ENCODE measurements at regions not wholly inside any gene's neighbourhood (a gene's known extent, or its start where the extent isn't known, plus 50 kb on each side); places are given as distances from the start of the nearest gene placed in this dataset.

DNA sequence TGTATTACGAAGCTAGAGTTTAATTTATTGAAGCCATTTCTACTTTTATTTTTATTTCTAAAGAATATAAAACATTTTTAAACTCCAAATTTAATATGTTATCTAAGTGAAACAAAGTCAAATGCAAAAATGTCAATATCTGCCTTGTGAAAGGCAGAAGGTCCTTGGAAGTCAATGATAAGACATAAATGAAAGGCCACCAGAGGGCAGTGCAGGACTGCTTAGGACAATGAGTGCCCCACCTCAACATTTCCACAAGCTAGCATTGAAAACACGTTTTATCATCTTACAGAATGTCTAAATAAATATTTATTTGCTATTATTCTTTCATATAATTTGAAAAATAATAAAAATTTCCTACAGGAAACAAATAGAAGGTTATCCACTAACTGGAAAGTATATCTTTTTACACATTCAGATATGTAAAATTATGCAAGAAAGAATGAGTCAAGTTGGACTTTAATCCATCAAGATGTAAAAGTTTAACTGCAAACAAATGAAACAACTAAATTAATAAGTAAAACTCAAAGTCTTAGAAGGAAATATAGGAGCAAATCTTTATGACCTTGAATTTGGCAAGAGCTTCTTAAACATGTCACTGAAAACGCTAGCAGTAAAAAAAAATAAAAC, 140.1 kb upstream of the FMN2 start:
- H3K27me3 ChIP-seq (ENCODE audit: control insufficient read depth, insufficient read depth, low read length) = no peaks in the 10 kb centered on the region
- no peaks in the 10 kb centered on the region for H3K4me1 ChIP-seq (ENCODE audit: control insufficient read depth, insufficient read depth, low read length)

DNA sequence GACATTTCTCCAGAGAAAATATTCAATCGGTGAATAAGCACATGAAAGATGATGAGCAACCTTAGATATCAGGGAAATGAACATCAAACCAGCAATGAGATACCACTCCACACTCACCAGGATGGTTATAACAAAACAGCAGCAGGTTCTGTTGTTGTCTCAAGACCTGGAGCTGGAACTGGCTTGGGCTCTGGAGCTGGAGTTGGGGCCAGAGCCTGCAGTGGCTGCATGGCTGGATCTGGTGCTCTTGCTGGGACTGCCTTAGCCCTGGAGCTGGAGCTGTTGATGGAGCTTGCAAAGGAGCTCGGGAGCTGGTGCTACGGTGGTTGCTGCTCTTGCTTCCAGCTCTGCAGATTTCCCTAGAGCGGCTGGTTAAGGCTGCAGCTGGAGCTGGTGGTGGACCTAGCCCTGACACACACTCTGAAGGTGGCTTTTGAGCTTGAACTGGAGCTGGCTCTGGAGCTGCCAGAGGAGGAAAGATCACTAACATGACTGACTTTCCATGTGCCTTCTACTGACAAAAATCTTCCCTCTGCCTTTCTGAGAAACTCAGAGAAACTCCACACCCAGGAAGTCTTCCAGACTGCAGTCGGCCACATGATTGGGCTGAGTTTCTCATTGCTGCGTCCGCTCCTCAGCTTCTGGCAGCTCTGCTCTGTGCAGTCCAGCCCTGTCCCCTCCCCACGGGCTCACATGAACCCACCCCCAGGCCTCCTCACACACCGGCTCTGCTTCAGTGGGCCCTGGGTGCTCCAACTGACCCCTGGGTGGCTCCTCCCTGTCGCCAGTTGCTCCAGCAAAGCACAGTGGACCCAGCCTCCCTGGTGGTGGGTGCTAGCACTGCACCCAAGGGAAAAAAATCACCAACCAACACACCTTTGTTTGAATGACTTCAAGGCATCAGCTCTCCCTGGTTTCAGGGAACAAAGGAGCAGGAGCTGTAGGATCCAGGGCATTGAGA, 139.1 kb upstream of the FMN2 start:
- H3K4me1 ChIP-seq (ENCODE audit: control insufficient read depth, insufficient read depth, low read length) = no peaks in the 10 kb centered on the region
- DNase-seq = no peak
- H3K36me3 ChIP-seq (ENCODE audit: control insufficient read depth, insufficient read depth, low read length) = no peaks in the 10 kb centered on the region
- peaks cover under 1% of the 10 kb centered on the region for H3K27me3 ChIP-seq (ENCODE audit: control insufficient read depth, insufficient read depth, low read length)
- no peak overlapping the region for H3K4me3 ChIP-seq (ENCODE audit: low read length)
- H3K9me3 ChIP-seq (replicated peaks; ENCODE audit: control insufficient read depth, low read depth, low read length) = no peaks in the 10 kb centered on the region
- WGBS (ENCODE audit: insufficient coverage) = 69% methylated on average over 7 of the region's 10 CpGs
- H3K27ac ChIP-seq (ENCODE audit: low read length) = no peak overlapping the region

More for the DNA sequence above, 140.1 kb upstream of the FMN2 start:
- Histone ChIP-seq H3K36me3 (ENCODE audit: control insufficient read depth, insufficient read depth, low read length) (no peaks in the 10 kb centered on the region), H3K4me3 (ENCODE audit: low read length) (no peak overlapping the region), H3K27ac (ENCODE audit: low read length) (no peak overlapping the region), H3K9me3 (replicated peaks; ENCODE audit: control insufficient read depth, low read depth, low read length) (no peaks in the 10 kb centered on the region)
- peak; percentile 78 for DNase-seq
- WGBS (ENCODE audit: insufficient coverage) = no CpG with 5 or more reads among the region's 3 CpGs

DNA sequence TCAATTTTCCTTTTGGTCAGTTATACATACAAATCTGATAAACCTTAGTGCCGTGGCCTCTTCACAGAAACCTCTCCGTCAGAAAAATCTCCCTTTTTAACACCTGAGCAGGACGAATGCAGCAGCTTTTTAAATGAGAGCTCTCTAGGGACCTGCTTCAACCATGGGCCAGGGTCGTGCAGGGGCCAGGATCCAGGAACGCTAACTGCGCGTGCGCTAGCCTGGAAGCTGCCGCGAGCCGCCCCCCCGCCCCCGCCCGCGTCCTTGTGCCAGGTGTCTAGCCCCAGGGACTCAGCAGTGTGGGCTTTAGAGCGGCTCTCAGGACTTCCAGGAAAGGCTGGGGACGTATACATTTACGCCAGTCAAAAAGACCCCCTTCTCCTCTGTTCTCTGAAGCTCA, 136.8 kb upstream of the FMN2 start:
- Histone ChIP-seq H3K36me3 (ENCODE audit: control insufficient read depth, insufficient read depth, low read length) (no peaks in the 10 kb centered on the region), H3K27me3 (ENCODE audit: control insufficient read depth, insufficient read depth, low read length) (peaks cover 2% of the 10 kb centered on the region), H3K9me3 (replicated peaks; ENCODE audit: control insufficient read depth, low read depth, low read length) (no peaks in the 10 kb centered on the region), H3K4me3 (ENCODE audit: low read length) (no peak overlapping the region), H3K4me1 (ENCODE audit: control insufficient read depth, insufficient read depth, low read length) (no peaks in the 10 kb centered on the region), H3K27ac (ENCODE audit: low read length) (no peak overlapping the region)
- DNase-seq = no peak
- 64% methylated on average over 14 of the region's 18 CpGs for WGBS (ENCODE audit: insufficient coverage)

DNA sequence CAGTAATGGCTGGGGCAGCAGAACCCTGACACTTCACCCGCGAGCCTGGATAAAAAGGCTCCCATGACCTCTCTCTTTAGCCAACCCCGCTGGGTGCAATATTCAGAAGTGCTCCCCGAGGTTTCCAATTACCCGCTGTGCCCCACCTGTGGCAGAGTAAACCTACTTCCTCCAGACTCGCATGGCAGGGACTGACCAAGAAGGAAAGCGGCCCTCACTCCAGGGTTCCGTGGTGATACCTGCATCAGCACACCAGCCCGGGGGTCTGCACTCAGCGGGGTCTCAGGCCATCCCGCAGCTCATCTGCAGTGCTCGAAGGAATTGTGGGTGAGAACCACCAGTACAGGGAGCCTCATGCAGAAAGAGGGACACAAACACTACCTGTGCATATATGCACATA, 136.3 kb upstream of the FMN2 start:
- DNase-seq = no peak
- Histone ChIP-seq H3K4me1 (ENCODE audit: control insufficient read depth, insufficient read depth, low read length) (no peaks in the 10 kb centered on the region), H3K27ac (ENCODE audit: low read length) (no peak overlapping the region), H3K9me3 (replicated peaks; ENCODE audit: control insufficient read depth, low read depth, low read length) (no peaks in the 10 kb centered on the region), H3K4me3 (ENCODE audit: low read length) (no peak overlapping the region), H3K36me3 (ENCODE audit: control insufficient read depth, insufficient read depth, low read length) (no peaks in the 10 kb centered on the region), H3K27me3 (ENCODE audit: control insufficient read depth, insufficient read depth, low read length) (peaks cover 2% of the 10 kb centered on the region)
- WGBS (ENCODE audit: insufficient coverage) = 82% methylated on average over 6 of the region's 12 CpGs

DNA sequence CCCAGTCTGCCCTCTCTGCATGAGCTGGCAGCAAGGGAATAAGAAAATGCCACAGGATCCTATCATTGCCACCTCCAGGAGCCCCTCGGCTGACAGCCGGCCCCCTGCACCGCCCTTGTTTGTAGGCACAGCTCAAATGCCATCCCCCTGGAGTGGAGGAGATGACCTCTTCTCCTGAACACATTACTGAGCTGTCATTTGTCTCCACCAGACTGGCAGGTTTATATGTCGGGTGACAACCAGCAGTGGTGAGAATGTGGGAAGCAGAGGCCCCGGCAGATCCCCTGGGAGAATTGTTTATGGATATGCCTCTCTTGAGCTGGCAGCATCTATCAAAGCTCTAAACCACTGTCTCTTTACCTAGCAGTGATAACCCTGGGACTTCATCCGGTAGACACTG, 135.4 kb upstream of the FMN2 start:
- Histone ChIP-seq H3K27me3 (ENCODE audit: control insufficient read depth, insufficient read depth, low read length) (peaks cover 2% of the 10 kb centered on the region), H3K27ac (ENCODE audit: low read length) (no peak overlapping the region), H3K4me3 (ENCODE audit: low read length) (no peak overlapping the region), H3K4me1 (ENCODE audit: control insufficient read depth, insufficient read depth, low read length) (no peaks in the 10 kb centered on the region), H3K9me3 (replicated peaks; ENCODE audit: control insufficient read depth, low read depth, low read length) (no peaks in the 10 kb centered on the region), H3K36me3 (ENCODE audit: control insufficient read depth, insufficient read depth, low read length) (no peaks in the 10 kb centered on the region)
- no peak for DNase-seq
- WGBS (ENCODE audit: insufficient coverage) = no CpG with 5 or more reads among the region's 6 CpGs

DNA sequence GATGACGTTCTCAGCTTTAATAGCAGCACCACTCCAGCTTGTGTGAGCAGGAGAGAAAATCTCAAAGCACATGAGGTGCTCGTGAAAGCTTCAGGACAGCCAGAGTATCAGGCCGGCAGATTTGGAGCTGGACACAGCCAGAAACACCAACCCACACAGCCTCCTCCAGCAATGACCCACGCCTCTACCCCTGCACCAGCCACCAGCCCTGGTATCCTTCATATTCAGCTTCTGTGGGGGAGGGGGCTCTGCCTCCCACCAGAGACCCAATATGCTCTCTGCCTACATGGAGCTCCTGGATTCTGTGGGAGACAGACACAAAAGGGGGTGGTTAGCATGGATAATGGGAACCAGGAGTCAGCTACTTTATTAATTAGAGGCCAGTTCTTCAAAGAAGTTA, 133.6 kb upstream of the FMN2 start:
- Histone ChIP-seq H3K4me3 (ENCODE audit: low read length) (no peak overlapping the region), H3K9me3 (replicated peaks; ENCODE audit: control insufficient read depth, low read depth, low read length) (no peaks in the 10 kb centered on the region), H3K36me3 (ENCODE audit: control insufficient read depth, insufficient read depth, low read length) (no peaks in the 10 kb centered on the region), H3K27ac (ENCODE audit: low read length) (no peak overlapping the region), H3K27me3 (ENCODE audit: control insufficient read depth, insufficient read depth, low read length) (peaks cover 2% of the 10 kb centered on the region), H3K4me1 (ENCODE audit: control insufficient read depth, insufficient read depth, low read length) (no peaks in the 10 kb centered on the region)
- WGBS (ENCODE audit: insufficient coverage) = no CpG with 5 or more reads among the region's 4 CpGs
- no peak for DNase-seq

DNA sequence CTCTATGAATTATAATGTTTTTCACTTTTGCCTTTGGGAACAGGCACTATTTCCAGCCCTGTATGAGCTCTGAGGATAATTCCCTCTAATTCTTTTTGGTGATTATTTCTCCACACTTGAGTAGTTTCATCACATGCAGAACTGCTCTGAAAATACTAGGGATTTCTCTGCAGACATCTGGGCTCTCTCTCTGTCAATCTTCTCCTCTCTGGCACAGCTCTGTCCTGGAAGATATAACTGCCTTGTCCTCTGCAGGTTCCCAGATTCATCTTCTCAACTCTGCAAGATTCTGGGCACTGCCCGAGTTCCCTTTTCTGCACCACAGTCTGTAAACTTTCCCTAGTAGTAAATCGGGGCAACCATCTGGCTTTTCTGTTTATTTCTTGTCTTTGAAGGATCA, 131.3 kb upstream of the FMN2 start:
- no CpG with 5 or more reads among the region's 2 CpGs for WGBS (ENCODE audit: insufficient coverage)
- peaks cover 2% of the 10 kb centered on the region for H3K27me3 ChIP-seq (ENCODE audit: control insufficient read depth, insufficient read depth, low read length)
- no peak overlapping the region for H3K27ac ChIP-seq (ENCODE audit: low read length)
- no peaks in the 10 kb centered on the region for H3K9me3 ChIP-seq (replicated peaks; ENCODE audit: control insufficient read depth, low read depth, low read length)
- no peak overlapping the region for H3K4me3 ChIP-seq (ENCODE audit: low read length)
- H3K36me3 ChIP-seq (ENCODE audit: control insufficient read depth, insufficient read depth, low read length) = no peaks in the 10 kb centered on the region
- no peaks in the 10 kb centered on the region for H3K4me1 ChIP-seq (ENCODE audit: control insufficient read depth, insufficient read depth, low read length)
- DNase-seq = no peak

DNA sequence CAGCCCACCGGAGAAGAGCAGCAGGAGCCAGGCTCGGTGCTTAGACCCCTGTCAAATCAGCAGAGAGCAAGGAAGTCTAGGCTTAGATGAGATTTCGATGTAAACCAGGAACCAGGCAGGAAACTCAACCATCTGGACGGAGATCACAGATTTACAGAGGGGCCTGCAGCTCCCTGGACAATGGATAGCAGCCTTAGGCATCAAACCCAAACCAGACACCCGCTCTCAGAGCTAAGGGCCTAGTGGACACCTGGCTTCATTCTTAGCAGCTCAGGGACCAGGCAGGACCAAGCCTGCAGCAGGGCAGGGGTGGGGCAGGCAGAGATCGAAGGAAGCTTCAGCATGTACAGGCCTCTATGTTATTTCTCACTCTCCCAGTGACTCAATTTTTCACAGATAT, 127.8 kb upstream of the FMN2 start:
- Histone ChIP-seq H3K36me3 (ENCODE audit: control insufficient read depth, insufficient read depth, low read length) (no peaks in the 10 kb centered on the region), H3K27me3 (ENCODE audit: control insufficient read depth, insufficient read depth, low read length) (no peaks in the 10 kb centered on the region), H3K27ac (ENCODE audit: low read length) (no peak overlapping the region), H3K9me3 (replicated peaks; ENCODE audit: control insufficient read depth, low read depth, low read length) (no peaks in the 10 kb centered on the region), H3K4me3 (ENCODE audit: low read length) (no peak overlapping the region), H3K4me1 (ENCODE audit: control insufficient read depth, insufficient read depth, low read length) (no peaks in the 10 kb centered on the region)
- WGBS (ENCODE audit: insufficient coverage) = 30% methylated on average over 5 of the region's 6 CpGs
- no peak for DNase-seq

DNA sequence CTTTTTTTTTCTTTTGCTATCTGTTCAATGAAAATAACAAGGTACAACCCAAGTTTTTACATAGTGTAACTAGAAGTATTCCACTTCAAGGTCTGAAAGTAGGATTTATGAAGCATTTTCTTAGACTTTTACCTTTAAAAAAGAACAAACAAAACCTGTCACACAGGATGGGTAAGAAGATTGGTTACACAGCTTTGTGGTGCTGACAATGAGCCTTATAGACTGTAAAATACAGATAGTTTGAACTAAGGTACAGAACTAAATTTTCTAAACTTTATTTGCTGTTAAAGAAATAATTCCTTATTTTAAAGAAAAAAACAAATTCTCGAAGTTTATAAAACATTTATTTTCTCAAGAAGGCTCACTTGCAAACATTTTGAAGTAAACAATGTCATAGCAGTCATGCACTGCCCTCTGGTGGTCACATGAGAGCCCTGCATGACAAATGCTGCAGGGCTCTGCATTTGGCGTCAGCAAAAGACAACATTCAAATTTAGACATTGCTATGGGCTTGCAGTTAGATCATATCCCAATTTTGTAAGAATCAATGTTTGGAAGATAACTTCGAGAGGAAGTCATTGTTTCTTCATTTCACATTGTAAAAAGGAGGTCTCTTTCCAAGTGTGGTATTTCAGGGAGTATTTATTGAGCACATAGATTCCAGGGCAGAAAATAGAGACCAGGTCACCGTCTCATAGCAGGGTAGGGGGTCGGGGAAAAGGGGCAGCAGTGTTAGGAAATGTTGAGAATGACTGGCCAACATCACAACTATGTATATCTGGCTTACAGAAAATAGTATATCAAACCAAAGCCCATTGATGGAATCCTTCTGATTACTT, 115.3 kb upstream of the FMN2 start:
- Histone ChIP-seq H3K36me3 (ENCODE audit: control insufficient read depth, insufficient read depth, low read length) (no peaks in the 10 kb centered on the region), H3K27me3 (ENCODE audit: control insufficient read depth, insufficient read depth, low read length) (no peaks in the 10 kb centered on the region), H3K27ac (ENCODE audit: low read length) (no peak overlapping the region), H3K4me1 (ENCODE audit: control insufficient read depth, insufficient read depth, low read length) (peaks cover 9% of the 10 kb centered on the region), H3K9me3 (replicated peaks; ENCODE audit: control insufficient read depth, low read depth, low read length) (peaks cover 6% of the 10 kb centered on the region), H3K4me3 (ENCODE audit: low read length) (no peak overlapping the region)
- no CpG with 5 or more reads among the region's 5 CpGs for WGBS (ENCODE audit: insufficient coverage)
- DNase-seq = peak; percentile 64

DNA sequence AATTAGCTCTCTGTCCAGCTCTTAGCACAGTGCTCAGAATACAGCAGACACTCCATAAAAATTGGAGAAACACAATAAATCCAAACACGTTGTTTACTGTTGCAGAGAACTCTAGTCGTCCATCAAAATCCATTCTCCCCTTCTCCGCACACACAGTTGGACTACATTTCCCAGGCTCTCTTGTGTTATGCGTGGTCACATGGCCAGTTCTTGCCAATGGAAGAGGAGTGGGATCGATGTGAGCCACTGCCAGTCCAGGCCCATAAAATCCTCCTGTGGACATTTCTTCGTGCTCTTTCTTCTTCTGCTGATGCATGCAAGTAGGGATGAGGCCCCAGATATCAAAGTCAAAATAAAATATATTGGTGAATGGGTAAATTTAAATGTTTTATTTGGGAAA, 114.3 kb upstream of the FMN2 start:
- H3K9me3 ChIP-seq (replicated peaks; ENCODE audit: control insufficient read depth, low read depth, low read length) = peaks cover 6% of the 10 kb centered on the region
- peaks cover 9% of the 10 kb centered on the region for H3K4me1 ChIP-seq (ENCODE audit: control insufficient read depth, insufficient read depth, low read length)
- no peaks in the 10 kb centered on the region for H3K27me3 ChIP-seq (ENCODE audit: control insufficient read depth, insufficient read depth, low read length)
- no peak for DNase-seq
- H3K27ac ChIP-seq (ENCODE audit: low read length) = no peak overlapping the region
- H3K4me3 ChIP-seq (ENCODE audit: low read length) = no peak overlapping the region
- 100% methylated on average over 1 of the region's 6 CpGs for WGBS (ENCODE audit: insufficient coverage)
- no peaks in the 10 kb centered on the region for H3K36me3 ChIP-seq (ENCODE audit: control insufficient read depth, insufficient read depth, low read length)
